ENCODE measurements at regions not wholly inside any gene's neighbourhood (a gene's known extent, or its start where the extent isn't known, plus 50 kb on each side); places are given as distances from the start of the nearest gene placed in this dataset.
"Not testable (repeated sequence)": the region's sequence is repeated elsewhere in the genome, so short reads cannot be mapped to it uniquely, and the experiment has no call there.

- no peak for DNase-seq (ENCODE audit: extremely low read depth in 1 of 2, low read depth in 1 of 2)
Measured at GRCh38 chr4:30996841-30997240, 276.7 kb downstream of the PCDH7 start.

- DNase-seq (ENCODE audit: extremely low read depth in 1 of 2, low read depth in 1 of 2), result no peak
Measured at GRCh38 chr4:31005037-31005436, 284.9 kb downstream of the PCDH7 start.

- no peak for DNase-seq (ENCODE audit: extremely low read depth in 1 of 2, low read depth in 1 of 2)
Measured at GRCh38 chr4:31007858-31008257, 287.7 kb downstream of the PCDH7 start.

DNA sequence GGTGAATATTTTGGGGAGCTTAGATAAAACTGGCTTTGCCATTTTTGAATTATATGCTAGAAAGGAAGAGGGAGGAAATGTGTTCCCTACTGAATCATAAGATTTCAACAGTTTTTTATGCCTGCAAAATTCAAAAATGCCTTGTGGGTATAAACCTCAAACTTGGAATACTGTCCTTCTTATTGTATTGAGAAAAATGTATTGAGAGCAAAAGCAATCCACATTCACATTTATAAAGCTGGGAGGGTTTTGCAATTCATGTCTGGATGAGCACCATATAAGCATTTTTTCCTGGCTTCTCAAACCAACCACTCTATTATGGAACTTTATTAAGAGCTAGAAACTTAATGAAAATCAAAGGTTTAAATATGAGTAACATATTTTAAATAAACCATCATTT, 289.8 kb downstream of the PCDH7 start:
- no peak for DNase-seq (ENCODE audit: extremely low read depth in 1 of 2, low read depth in 1 of 2)

DNA sequence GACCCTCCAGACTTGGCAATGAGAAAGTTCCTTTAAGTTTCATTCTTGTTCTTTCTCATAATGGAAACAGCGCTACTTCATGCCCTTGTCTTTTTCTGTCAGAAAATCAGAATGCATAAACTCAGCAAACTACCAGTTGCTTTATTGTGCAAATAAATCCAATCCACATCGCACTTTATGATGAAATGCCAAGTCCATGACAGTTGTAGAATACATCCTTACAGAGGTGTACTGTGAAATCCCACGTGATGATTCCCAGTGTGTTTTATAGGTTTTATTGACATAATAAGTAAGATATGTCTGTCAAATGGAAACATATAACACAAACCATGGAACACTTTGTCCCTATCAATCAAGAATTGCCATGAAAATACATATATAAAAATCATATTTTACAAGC, 295.0 kb downstream of the PCDH7 start:
- DNase-seq (ENCODE audit: extremely low read depth in 1 of 2, low read depth in 1 of 2), result no peak

GRCh38 chr4:31016322-31017061, 296.3 kb downstream of the PCDH7 start:
- no peak for DNase-seq (ENCODE audit: extremely low read depth in 1 of 2, low read depth in 1 of 2)

DNA sequence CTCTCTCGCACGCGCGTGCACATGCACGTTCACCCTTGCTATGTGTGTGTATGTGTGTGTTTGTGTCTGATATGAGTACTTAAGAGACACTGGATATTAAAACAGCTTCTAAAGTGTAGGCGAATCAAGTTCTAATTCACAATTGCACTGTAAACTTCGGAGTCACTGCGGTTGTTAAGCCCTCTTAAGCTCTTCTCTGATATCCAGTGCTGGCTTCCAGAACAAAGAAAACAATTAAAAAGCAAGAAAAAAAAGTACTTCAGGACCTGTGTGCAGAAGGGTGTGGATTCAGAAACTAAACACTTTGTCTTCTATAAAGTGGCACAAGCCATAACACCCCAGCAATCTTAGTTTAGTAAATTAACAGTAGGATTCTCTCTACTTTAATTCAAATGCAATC, 300.2 kb downstream of the PCDH7 start:
- no peak for DNase-seq (ENCODE audit: extremely low read depth in 1 of 2, low read depth in 1 of 2)

DNA sequence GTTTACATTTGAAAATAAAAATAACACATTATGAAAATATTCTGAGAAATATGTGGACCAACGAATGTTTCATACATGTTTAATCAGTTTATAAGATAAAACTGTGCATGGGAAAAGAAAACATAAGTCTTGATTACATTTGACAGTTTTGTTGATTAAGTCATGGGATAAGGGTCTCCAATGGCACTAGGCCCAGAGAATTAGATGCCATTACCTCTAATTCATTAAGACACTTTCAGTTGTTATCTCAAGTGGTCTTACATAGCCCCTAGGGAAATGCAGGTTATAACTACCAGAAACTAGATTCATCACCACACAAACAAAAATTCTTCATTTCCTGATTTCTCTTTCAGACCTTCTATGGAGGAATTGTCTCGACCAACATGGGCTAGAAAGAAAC, 300.8 kb downstream of the PCDH7 start:
- DNase-seq (ENCODE audit: extremely low read depth in 1 of 2, low read depth in 1 of 2), result no peak

- DNase-seq (ENCODE audit: extremely low read depth in 1 of 2, low read depth in 1 of 2), result no peak
Measured at GRCh38 chr4:31022702-31023101, 302.5 kb downstream of the PCDH7 start.

- DNase-seq (ENCODE audit: extremely low read depth in 1 of 2, low read depth in 1 of 2), result no peak
Measured at GRCh38 chr4:31023109-31023508, 302.9 kb downstream of the PCDH7 start.

GRCh38 chr4:31023742-31024141, 303.6 kb downstream of the PCDH7 start:
- no peak for DNase-seq (ENCODE audit: extremely low read depth in 1 of 2, low read depth in 1 of 2)

DNA sequence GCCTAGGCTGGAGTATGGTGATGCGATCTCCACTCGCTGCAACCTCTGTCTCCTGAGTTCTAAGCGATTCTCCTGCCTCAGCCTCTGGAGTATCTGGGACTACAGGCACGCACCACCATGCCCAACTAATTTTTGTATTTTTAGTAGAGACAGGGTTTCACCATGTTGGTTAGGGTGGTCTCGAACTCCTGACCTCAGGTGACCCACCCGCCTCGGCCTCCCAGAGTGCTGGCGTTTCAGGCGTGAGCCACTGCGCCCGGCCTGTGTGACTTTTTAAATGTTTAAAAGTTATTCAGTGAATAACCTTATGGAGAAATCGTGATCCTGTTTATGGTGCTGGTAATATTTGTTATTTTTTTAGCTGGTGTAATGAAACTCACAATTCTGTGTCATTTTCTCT, 304.6 kb downstream of the PCDH7 start:
- not testable (repeated sequence) for DNase-seq (ENCODE audit: extremely low read depth in 1 of 2, low read depth in 1 of 2)

DNA sequence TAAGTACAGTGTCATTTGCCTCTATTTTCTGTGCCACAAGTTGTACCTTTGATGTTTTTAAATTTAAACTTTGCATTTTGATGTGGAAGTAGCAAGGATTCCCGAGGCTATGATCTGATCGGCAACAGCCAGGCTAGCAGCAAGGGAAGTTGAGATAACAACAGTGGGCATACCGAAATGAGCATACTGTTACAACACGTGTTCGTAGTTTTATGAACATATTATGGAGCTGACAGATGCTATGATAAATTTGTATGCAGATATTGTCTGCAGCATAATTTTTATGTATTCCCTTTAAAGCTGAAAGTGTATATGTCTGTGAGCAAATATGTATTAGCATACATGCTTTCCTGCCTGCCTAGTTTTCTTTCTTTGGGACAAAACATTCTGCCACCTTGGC, 306.1 kb downstream of the PCDH7 start:
- no peak for DNase-seq (ENCODE audit: extremely low read depth in 1 of 2, low read depth in 1 of 2)

- no peak for DNase-seq (ENCODE audit: extremely low read depth in 1 of 2, low read depth in 1 of 2)
Measured at GRCh38 chr4:31034550-31034949, 314.4 kb downstream of the PCDH7 start.

DNA sequence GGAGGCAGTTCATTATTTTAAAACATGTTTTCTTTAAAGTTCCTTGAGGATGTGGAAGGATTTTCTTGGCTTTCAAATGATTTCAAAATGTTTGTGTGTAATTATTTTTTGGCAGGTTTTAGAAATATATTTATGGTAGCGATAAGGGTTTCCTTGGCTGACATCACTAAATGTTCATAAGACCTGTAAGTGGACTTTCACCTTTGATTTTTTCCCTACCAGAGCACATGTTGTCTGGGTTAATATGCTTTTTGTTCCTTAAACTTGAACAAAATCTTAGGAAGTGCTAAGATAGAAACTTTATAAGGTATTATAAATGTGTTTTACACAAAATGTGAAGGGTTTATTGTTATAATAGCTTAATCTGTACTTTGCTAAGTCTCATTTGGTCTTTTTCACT, 315.6 kb downstream of the PCDH7 start:
- DNase-seq (ENCODE audit: extremely low read depth in 1 of 2, low read depth in 1 of 2), result no peak

- no peak for DNase-seq (ENCODE audit: extremely low read depth in 1 of 2, low read depth in 1 of 2)
Measured at GRCh38 chr4:31037703-31038102, 317.5 kb downstream of the PCDH7 start.

DNA sequence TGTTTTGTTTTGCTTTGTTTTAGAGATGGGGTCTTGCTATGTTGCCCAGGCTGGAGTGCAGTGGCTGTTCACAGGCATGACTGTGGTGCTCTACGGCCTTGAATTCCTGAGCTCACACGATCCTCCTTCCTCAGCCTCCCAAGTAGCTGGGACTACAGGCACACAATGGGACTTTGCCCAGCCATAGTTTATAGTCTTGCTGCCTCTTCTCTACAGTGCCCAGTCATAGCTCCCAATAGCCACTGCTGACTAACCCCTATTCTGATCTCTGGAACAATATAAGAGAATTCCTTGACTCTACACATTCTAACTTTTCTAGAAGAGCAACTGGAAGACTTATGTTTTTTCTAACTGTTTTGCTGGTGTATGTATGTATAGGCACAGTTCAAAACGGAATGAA, 319.2 kb downstream of the PCDH7 start:
- no peak for DNase-seq (ENCODE audit: extremely low read depth in 1 of 2, low read depth in 1 of 2)

- DNase-seq (ENCODE audit: extremely low read depth in 1 of 2, low read depth in 1 of 2), result no peak
Measured at GRCh38 chr4:31040106-31040505, 319.9 kb downstream of the PCDH7 start.

- no peak for DNase-seq (ENCODE audit: extremely low read depth in 1 of 2, low read depth in 1 of 2)
Measured at GRCh38 chr4:31041385-31041784, 321.2 kb downstream of the PCDH7 start.

DNA sequence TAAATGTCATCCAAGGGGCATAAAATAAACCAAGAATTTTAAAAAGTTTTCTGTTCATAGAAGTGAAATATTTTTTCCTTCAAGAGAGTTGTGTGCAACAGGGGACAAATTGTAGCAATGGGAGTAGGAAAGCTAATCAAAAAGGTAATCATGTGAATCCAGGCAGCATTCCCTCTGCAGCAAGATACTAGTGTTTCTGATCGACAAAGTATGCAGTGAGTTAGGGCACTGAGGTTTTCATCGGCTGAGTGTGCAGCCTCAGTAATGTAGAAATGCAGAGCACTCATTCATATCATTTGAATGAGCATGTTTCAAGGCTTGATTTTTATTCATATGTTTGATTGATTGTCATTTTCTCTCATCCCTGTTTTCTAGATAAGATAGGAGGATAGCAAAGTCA, 321.7 kb downstream of the PCDH7 start:
- DNase-seq (ENCODE audit: extremely low read depth in 1 of 2, low read depth in 1 of 2), result no peak

DNA sequence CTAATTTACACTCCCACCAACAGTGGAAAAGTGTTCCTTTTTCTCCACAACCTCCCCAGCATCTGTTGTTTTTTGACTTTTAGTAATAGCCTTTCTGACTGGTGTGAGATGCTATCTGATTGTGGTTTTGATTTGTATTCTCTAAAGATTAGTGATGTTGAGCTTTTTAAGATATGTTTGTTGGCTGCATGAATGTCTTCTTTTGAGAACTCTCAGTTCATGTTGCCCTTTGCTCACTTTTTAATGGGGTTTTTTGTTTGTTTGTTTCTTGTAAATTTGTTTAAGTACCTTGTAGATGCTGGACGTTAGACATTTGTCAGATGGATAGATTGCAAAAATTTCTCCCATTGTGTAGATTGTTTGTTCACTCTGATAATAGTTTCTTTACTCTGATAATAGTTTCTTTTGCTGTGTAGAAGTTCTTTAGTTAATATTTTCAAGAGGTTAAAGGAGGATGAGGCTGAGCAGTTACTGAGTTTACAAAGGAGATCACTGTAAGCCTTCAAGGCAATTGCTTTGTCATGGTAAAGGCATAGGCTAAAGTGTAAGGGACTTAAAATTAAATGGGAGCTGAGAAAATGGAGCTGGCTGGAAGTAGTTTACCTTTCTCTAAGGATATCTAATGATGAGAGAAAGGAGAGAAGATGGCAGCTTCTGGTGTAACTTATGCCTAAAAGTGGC, 323.4 kb downstream of the PCDH7 start:
- no peak for DNase-seq (ENCODE audit: extremely low read depth in 1 of 2, low read depth in 1 of 2)

- DNase-seq (ENCODE audit: extremely low read depth in 1 of 2, low read depth in 1 of 2), result no peak
Measured at GRCh38 chr4:31045151-31045550, 325.0 kb downstream of the PCDH7 start.

Measured in stimulated activated CD8-positive, alpha-beta memory T cell treated with anti-CD3 and anti-CD28 coated beads, Interleukin-7, amount 100 ng/mL, for 48 hours (primary cell).